ENCODE measurements at regions not wholly inside any gene's neighbourhood (a gene's known extent, or its start where the extent isn't known, plus 50 kb on each side); places are given as distances from the start of the nearest gene placed in this dataset.

DNA sequence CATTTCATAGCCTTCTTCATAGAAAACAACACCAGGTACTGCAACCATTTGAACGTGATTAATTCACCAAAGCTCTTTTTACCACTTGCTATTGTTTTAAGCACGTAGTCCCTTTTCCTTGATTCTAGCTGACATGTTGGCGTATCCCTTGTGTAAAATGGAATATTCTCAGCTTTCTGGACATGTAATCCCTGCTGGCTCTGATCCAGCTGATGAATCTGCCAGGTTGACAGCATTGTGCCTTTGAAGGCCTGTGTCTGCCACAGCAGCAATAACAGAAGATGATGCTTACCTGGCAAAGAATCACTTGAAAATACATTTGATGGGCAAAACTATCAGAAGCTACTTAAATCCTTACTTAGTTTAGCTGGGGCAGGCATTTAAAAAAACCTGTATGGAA lies 81.0 kb upstream of the CCDC150 start:
- TF ChIP-seq, protein P1, sequence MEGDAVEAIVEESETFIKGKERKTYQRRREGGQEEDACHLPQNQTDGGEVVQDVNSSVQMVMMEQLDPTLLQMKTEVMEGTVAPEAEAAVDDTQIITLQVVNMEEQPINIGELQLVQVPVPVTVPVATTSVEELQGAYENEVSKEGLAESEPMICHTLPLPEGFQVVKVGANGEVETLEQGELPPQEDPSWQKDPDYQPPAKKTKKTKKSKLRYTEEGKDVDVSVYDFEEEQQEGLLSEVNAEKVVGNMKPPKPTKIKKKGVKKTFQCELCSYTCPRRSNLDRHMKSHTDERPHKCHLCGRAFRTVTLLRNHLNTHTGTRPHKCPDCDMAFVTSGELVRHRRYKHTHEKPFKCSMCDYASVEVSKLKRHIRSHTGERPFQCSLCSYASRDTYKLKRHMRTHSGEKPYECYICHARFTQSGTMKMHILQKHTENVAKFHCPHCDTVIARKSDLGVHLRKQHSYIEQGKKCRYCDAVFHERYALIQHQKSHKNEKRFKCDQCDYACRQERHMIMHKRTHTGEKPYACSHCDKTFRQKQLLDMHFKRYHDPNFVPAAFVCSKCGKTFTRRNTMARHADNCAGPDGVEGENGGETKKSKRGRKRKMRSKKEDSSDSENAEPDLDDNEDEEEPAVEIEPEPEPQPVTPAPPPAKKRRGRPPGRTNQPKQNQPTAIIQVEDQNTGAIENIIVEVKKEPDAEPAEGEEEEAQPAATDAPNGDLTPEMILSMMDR (IDR thresholded peaks at IDR 0.05), result no peak
- TF ChIP-seq EZH2 (IDR thresholded peaks at IDR 0.05; ENCODE audit: borderline replicate concordance, insufficient read depth, low read depth, low read length, poor library complexity, severe bottlenecking), result no peak
